ENCODE measurements at regions not wholly inside any gene's neighbourhood (a gene's known extent, or its start where the extent isn't known, plus 50 kb on each side); places are given as distances from the start of the nearest gene placed in this dataset.

DNA sequence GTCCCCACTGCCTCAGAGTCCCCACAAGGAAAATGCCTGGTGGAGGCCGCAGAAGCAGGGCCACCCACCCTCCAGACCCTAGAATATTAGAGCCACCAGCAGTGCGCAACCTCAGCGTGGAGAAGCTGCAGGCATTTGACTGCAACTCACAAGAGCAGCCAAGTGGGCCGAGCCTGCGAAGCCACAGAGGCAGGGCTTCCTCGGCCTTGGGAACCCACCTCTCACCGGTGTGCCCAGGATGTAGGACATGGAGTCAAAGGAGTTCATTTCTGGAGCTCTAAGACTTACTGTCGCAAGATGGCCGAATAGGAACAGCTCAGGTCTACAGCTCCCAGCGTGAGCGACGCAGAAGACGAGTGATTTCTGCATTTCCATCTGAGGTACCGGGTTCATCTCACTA is 397.9 kb upstream of the PIK3R1 start:
- no peaks in the 10 kb centered on the region for H4K20me1 ChIP-seq (ENCODE audit: insufficient read depth)
- ChIA-PET RAD21 (ENCODE audit: low non-redundant PET in 1 of 2, low total read pairs in 2 of 2, uncharacterized antibody in 2 of 2, unreplicated experiment in 2 of 2) (no interaction called here), CTCF (no interaction called here), POLR2A (no interaction called here)
- H3K4me1 ChIP-seq (ENCODE audit: control insufficient read depth in 1 of 2, insufficient read depth in 2 of 2, low read length in 2 of 2), result no peaks in the 10 kb centered on the region
- DNase-seq (ENCODE audit: low read depth, low spot score), result no peak
- no peak overlapping the region for H2AFZ ChIP-seq (ENCODE audit: low read depth, low read length, poor library complexity, severe bottlenecking)
- ATAC-seq, result no peak
- no peak for TF ChIP-seq SP1 (IDR thresholded peaks at IDR 0.05; ENCODE audit: low read depth)
- TF ChIP-seq, protein P1, sequence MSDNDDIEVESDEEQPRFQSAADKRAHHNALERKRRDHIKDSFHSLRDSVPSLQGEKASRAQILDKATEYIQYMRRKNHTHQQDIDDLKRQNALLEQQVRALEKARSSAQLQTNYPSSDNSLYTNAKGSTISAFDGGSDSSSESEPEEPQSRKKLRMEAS (IDR thresholded peaks at IDR 0.05), result no peak
- no peak for TF ChIP-seq EGR1 (IDR thresholded peaks at IDR 0.05; ENCODE audit: low read depth)
- TF ChIP-seq TCF7L2 (IDR thresholded peaks at IDR 0.05; ENCODE audit: borderline replicate concordance, extremely low read depth, insufficient read depth, insufficient read length), result no peak
- no peak for TF ChIP-seq EZH2 (IDR thresholded peaks at IDR 0.05)
- no peak for TF ChIP-seq POLR2AphosphoS5 (IDR thresholded peaks at IDR 0.05; ENCODE audit: low read depth, low read length)
- TF ChIP-seq CEBPB (IDR thresholded peaks at IDR 0.05; ENCODE audit: low read depth), result no peak
- no peak for TF ChIP-seq RAD21 (IDR thresholded peaks at IDR 0.05; ENCODE audit: low read depth)
- TF ChIP-seq, protein P2, sequence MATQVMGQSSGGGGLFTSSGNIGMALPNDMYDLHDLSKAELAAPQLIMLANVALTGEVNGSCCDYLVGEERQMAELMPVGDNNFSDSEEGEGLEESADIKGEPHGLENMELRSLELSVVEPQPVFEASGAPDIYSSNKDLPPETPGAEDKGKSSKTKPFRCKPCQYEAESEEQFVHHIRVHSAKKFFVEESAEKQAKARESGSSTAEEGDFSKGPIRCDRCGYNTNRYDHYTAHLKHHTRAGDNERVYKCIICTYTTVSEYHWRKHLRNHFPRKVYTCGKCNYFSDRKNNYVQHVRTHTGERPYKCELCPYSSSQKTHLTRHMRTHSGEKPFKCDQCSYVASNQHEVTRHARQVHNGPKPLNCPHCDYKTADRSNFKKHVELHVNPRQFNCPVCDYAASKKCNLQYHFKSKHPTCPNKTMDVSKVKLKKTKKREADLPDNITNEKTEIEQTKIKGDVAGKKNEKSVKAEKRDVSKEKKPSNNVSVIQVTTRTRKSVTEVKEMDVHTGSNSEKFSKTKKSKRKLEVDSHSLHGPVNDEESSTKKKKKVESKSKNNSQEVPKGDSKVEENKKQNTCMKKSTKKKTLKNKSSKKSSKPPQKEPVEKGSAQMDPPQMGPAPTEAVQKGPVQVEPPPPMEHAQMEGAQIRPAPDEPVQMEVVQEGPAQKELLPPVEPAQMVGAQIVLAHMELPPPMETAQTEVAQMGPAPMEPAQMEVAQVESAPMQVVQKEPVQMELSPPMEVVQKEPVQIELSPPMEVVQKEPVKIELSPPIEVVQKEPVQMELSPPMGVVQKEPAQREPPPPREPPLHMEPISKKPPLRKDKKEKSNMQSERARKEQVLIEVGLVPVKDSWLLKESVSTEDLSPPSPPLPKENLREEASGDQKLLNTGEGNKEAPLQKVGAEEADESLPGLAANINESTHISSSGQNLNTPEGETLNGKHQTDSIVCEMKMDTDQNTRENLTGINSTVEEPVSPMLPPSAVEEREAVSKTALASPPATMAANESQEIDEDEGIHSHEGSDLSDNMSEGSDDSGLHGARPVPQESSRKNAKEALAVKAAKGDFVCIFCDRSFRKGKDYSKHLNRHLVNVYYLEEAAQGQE (IDR thresholded peaks at IDR 0.05; ENCODE audit: low read depth), result no peak
- no peak for TF ChIP-seq CBX3 (IDR thresholded peaks at IDR 0.05; ENCODE audit: low read depth)
- no peak for TF ChIP-seq SIN3A (IDR thresholded peaks at IDR 0.05; ENCODE audit: low read depth)
- TF ChIP-seq, protein P3, sequence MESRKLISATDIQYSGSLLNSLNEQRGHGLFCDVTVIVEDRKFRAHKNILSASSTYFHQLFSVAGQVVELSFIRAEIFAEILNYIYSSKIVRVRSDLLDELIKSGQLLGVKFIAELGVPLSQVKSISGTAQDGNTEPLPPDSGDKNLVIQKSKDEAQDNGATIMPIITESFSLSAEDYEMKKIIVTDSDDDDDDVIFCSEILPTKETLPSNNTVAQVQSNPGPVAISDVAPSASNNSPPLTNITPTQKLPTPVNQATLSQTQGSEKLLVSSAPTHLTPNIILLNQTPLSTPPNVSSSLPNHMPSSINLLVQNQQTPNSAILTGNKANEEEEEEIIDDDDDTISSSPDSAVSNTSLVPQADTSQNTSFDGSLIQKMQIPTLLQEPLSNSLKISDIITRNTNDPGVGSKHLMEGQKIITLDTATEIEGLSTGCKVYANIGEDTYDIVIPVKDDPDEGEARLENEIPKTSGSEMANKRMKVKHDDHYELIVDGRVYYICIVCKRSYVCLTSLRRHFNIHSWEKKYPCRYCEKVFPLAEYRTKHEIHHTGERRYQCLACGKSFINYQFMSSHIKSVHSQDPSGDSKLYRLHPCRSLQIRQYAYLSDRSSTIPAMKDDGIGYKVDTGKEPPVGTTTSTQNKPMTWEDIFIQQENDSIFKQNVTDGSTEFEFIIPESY (IDR thresholded peaks at IDR 0.05; ENCODE audit: extremely low read depth, insufficient replicate concordance, low read length), result no peak
- TF ChIP-seq, protein P4, sequence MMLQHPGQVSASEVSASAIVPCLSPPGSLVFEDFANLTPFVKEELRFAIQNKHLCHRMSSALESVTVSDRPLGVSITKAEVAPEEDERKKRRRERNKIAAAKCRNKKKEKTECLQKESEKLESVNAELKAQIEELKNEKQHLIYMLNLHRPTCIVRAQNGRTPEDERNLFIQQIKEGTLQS (IDR thresholded peaks at IDR 0.05), result no peak
- TF ChIP-seq EZH2phosphoT487 (IDR thresholded peaks at IDR 0.05; ENCODE audit: borderline replicate concordance), result no peak
- no peak for TF ChIP-seq ZFX (IDR thresholded peaks at IDR 0.05)
- TF ChIP-seq JUND (IDR thresholded peaks at IDR 0.05), result no peak
- no peak for TF ChIP-seq YY1 (IDR thresholded peaks at IDR 0.05; ENCODE audit: extremely low read depth, insufficient replicate concordance, low read depth, low read length)
- TF ChIP-seq, protein P5, sequence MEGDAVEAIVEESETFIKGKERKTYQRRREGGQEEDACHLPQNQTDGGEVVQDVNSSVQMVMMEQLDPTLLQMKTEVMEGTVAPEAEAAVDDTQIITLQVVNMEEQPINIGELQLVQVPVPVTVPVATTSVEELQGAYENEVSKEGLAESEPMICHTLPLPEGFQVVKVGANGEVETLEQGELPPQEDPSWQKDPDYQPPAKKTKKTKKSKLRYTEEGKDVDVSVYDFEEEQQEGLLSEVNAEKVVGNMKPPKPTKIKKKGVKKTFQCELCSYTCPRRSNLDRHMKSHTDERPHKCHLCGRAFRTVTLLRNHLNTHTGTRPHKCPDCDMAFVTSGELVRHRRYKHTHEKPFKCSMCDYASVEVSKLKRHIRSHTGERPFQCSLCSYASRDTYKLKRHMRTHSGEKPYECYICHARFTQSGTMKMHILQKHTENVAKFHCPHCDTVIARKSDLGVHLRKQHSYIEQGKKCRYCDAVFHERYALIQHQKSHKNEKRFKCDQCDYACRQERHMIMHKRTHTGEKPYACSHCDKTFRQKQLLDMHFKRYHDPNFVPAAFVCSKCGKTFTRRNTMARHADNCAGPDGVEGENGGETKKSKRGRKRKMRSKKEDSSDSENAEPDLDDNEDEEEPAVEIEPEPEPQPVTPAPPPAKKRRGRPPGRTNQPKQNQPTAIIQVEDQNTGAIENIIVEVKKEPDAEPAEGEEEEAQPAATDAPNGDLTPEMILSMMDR (IDR thresholded peaks at IDR 0.05 in 2 of 3, conservative IDR thresholded peaks at IDR 0.05 in 1 of 3; ENCODE audit: borderline replicate concordance in 1 of 3, insufficient read depth in 1 of 3, low read depth in 2 of 3, low read length in 2 of 3), result no peak
- TF ChIP-seq SRF (IDR thresholded peaks at IDR 0.05; ENCODE audit: low read depth), result no peak
- TF ChIP-seq ZNF274 (IDR thresholded peaks at IDR 0.05; ENCODE audit: low read depth, low read length), result no peak
- no peaks in the 10 kb centered on the region for H3K36me3 ChIP-seq (ENCODE audit: control insufficient read depth in 1 of 2, insufficient read depth in 2 of 2, low read length in 2 of 2)
- intact Hi-C loops (cut with micrococcal nuclease), result no loop called here
- H3K9me2 ChIP-seq (ENCODE audit: insufficient read depth), result no peaks in the 10 kb centered on the region
- no TSS peak for BruUV-seq (replicated peaks)
- H3K4me3 ChIP-seq (replicated peaks in 1 of 2; ENCODE audit: low read depth in 1 of 2, low read length in 2 of 2), result no peak overlapping the region
- H3K27ac ChIP-seq (ENCODE audit: low read depth, low read length), result no peak overlapping the region
- H3K4me2 ChIP-seq (ENCODE audit: low read length), result no peak overlapping the region
- H3K9me3 ChIP-seq (ENCODE audit: control insufficient read depth in 1 of 2, insufficient read depth in 1 of 2, low read depth in 1 of 2, low read length in 2 of 2), result no peaks in the 10 kb centered on the region
- no peaks in the 10 kb centered on the region for H3K79me2 ChIP-seq (ENCODE audit: insufficient read depth, low read length)
- no peaks in the 10 kb centered on the region for H3K27me3 ChIP-seq (ENCODE audit: insufficient read depth, low read length)
- no peak overlapping the region for H3K9ac ChIP-seq (ENCODE audit: low read length)
